ENCODE measurements at regions not wholly inside any gene's neighbourhood (a gene's known extent, or its start where the extent isn't known, plus 50 kb on each side); places are given as distances from the start of the nearest gene placed in this dataset.
"Not testable (repeated sequence)": the region's sequence is repeated elsewhere in the genome, so short reads cannot be mapped to it uniquely, and the experiment has no call there.

DNA sequence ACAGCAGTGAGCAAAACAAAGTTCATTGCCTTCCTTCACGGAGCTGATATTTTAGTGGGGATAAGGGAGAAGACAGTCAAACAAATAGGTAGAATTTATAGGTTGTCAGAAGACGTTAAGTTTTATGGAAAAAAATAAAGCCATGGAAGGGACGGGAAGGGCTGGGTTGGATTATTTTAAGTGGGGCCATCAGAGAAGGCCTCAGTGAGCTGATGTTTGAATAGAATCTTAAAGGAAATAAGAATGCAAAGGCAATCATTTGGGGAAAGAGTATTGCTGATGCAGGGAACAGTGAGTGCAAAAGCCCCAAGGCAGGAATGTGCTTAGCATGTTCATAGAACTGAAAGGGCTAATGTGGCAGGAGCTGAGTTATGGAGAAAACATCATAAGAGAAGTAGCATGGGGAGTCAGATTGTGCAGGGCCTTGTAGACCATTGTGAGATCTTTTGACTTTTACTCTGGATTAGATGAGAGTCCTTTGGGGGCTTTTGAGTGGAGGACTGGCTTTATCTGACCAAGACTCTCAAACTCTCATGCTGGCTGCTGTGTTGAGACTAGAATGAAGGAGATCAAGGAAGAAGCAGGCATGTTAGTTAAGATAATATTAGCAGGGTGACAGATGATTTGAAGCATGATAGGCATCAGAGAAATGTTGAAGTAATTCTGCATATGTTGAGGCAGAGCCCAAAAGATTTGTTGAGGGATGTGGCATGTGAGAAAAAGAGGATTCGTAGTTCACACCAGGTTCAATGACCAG lies 104.5 kb upstream of the TPTE start:
- not testable (repeated sequence) for H3K9me3 Mint-ChIP-seq

DNA sequence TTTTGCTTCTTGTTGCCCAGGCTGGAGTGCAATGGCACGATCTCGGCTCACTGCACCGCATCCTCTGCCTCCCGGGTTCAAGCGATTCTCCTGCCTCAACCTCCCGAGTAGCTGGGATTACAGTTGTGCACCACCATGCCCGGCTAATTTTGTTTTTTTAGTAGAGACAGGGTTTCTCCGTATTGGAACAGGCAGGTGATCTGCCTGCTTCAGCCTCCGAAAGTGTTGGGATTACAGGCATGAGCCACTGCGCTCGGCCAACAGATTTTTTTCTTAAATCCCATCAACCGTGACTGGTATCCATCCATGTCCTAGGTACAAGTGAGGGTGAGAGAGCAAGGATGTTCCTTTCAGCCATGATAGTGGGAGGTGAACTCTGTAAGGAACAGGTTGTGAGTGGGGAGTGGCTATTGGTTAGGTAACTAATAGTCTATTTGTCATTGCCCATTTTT lies 103.8 kb upstream of the TPTE start:
- H3K27ac Mint-ChIP-seq; DNase-seq (ENCODE audit: low spot score); intact Hi-C loops (cut with micrococcal nuclease); H3K9me3 Mint-ChIP-seq; H3K4me1 Mint-ChIP-seq (ENCODE audit: low read depth); H3K27me3 Mint-ChIP-seq (ENCODE audit: insufficient read depth); H3K36me3 Mint-ChIP-seq (ENCODE audit: low read depth); H3K4me3 Mint-ChIP-seq: not testable (repeated sequence)

More for the DNA sequence above, 104.5 kb upstream of the TPTE start:
- intact Hi-C loops (cut with micrococcal nuclease); H3K4me1 Mint-ChIP-seq (ENCODE audit: low read depth); H3K27me3 Mint-ChIP-seq (ENCODE audit: insufficient read depth); H3K4me3 Mint-ChIP-seq; DNase-seq (ENCODE audit: low spot score); H3K27ac Mint-ChIP-seq; H3K36me3 Mint-ChIP-seq (ENCODE audit: low read depth): not testable (repeated sequence)

DNA sequence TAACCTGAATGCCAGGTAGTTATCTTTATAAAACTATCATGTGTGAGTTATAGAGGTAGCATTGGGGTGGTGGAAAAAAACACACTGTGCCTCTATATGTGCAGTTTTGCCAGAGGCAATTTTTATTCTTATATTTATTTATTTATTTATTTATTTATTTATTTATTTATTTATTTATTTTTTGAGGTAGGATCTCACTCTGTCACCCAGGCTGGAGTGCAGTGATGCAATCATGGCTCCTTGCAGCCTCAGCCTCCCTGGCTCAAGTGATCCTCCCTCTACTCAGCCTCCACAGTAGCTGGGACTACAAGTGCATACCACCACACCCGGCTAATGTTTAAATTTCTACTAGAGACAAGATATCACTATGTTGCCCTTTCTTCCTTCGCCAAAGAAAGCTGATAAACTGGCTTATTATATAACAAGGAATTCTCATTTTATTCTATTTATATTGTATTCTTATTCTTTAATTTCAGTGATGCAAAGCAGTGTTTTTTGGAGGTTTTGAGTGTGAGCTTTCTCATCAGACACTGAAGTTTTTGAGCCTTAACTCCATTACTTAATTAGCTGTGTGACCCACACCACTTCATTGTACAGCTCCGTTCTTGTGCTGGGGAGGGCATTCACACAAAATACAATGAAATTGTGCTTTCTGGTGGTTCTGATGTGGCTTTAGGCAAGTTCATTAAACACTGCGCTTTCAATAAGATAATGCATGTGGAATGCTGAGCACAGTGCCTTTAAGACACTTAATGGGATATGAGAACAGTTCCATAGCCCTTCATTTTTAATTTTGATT lies 102.9 kb upstream of the TPTE start:
- H3K27me3 Mint-ChIP-seq (ENCODE audit: insufficient read depth); H3K9me3 Mint-ChIP-seq; H3K4me3 Mint-ChIP-seq; H3K27ac Mint-ChIP-seq; intact Hi-C loops (cut with micrococcal nuclease); DNase-seq (ENCODE audit: low spot score); H3K4me1 Mint-ChIP-seq (ENCODE audit: low read depth); H3K36me3 Mint-ChIP-seq (ENCODE audit: low read depth): not testable (repeated sequence)

- DNase-seq (ENCODE audit: low spot score); H3K27ac Mint-ChIP-seq; H3K9me3 Mint-ChIP-seq; intact Hi-C loops (cut with micrococcal nuclease); H3K4me3 Mint-ChIP-seq; H3K27me3 Mint-ChIP-seq (ENCODE audit: insufficient read depth); H3K4me1 Mint-ChIP-seq (ENCODE audit: low read depth); H3K36me3 Mint-ChIP-seq (ENCODE audit: low read depth): not testable (repeated sequence)
These were observed 100.2 kb upstream of the TPTE start for GRCh38 chr21:10421199-10421598.

DNA sequence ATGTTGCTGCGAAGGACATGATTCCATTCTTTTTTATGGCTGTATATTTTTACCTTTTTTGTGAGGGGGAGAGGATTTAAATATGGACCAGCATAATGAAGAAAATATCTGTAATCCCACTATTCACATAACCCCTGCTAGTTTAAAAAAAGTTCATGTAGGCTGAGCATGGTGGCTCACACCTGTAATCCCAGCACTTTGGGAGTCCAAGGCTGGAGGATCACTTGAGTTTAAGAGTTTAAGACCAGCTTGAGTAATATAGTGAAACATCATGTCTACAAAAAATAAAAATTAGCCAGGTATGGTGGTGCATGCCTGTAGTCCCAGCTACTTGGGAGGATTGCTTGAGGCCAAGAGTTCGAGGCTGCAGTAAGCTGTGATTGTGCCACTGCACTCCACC lies 99.8 kb upstream of the TPTE start:
- H3K9me3 Mint-ChIP-seq; intact Hi-C loops (cut with micrococcal nuclease); H3K4me1 Mint-ChIP-seq (ENCODE audit: low read depth); H3K27ac Mint-ChIP-seq; DNase-seq (ENCODE audit: low spot score); H3K4me3 Mint-ChIP-seq; H3K36me3 Mint-ChIP-seq (ENCODE audit: low read depth); H3K27me3 Mint-ChIP-seq (ENCODE audit: insufficient read depth): not testable (repeated sequence)

DNA sequence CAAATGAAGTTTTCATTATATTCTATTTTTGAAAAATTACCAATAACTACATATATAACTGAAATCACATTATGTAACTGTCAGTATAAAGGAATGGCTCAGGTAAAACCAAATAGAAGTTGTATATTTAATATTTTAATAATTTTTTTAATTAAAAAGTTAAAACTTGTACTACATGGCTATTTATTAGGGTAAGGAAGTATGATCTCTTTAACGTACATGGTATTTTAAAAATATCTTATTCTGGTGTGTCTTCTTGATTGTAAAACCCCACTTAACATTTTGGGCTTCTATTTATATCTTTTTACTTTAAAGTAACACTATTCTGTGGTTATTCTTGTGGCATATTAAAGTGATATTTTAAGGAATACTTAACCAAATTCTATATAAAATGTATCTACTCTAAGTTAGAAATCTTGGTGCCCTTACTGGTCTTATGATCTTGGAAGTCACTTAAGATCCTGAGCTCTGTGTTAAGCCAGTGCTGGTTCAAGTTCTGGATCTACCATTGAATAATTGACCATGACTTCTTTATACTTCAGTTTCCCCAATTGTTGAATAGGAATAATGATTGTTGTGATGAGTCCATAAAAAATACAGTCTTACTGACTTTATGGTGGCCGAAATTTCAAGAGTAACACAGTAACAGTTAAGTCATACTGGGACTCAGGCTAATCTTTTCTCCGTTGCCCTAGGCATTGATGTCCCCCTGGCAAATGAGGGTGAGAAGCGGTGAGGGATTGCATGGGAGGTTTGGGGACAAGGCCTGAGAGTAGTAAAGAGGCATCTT lies 97.1 kb upstream of the TPTE start:
- DNase-seq (ENCODE audit: low spot score); intact Hi-C loops (cut with micrococcal nuclease); H3K9me3 Mint-ChIP-seq; H3K27me3 Mint-ChIP-seq (ENCODE audit: insufficient read depth); H3K4me1 Mint-ChIP-seq (ENCODE audit: low read depth); H3K36me3 Mint-ChIP-seq (ENCODE audit: low read depth); H3K4me3 Mint-ChIP-seq; H3K27ac Mint-ChIP-seq: not testable (repeated sequence)

DNA sequence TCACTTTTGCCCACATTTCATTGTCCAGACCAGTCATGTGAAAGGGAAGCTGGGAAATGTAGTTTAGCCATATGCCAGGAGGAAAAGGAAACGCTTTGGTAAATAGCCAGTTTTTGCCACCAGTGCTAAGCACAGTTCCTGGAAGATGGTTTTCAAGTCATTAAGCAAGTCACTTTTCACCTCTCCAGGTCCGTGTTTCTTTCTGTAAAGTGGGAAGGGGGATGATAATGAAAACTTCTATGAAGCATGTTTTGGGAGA lies 96.6 kb upstream of the TPTE start:
- H3K36me3 Mint-ChIP-seq (ENCODE audit: low read depth); intact Hi-C loops (cut with micrococcal nuclease); H3K4me1 Mint-ChIP-seq (ENCODE audit: low read depth); H3K27ac Mint-ChIP-seq; H3K4me3 Mint-ChIP-seq; H3K9me3 Mint-ChIP-seq; H3K27me3 Mint-ChIP-seq (ENCODE audit: insufficient read depth); DNase-seq (ENCODE audit: low spot score): not testable (repeated sequence)

- no peaks in the 10 kb centered on the region for H3K27me3 Mint-ChIP-seq (ENCODE audit: insufficient read depth)
- no peak overlapping the region for H3K27ac Mint-ChIP-seq
- no peaks in the 10 kb centered on the region for H3K36me3 Mint-ChIP-seq (ENCODE audit: low read depth)
- no peaks in the 10 kb centered on the region for H3K4me1 Mint-ChIP-seq (ENCODE audit: low read depth)
- no peak overlapping the region for H3K4me3 Mint-ChIP-seq
- no peaks in the 10 kb centered on the region for H3K9me3 Mint-ChIP-seq
- DNase-seq (ENCODE audit: low spot score), result no peak
- intact Hi-C loops (cut with micrococcal nuclease), result no loop called here
These were observed 95.5 kb upstream of the TPTE start for GRCh38 chr21:10425856-10426255.

DNA sequence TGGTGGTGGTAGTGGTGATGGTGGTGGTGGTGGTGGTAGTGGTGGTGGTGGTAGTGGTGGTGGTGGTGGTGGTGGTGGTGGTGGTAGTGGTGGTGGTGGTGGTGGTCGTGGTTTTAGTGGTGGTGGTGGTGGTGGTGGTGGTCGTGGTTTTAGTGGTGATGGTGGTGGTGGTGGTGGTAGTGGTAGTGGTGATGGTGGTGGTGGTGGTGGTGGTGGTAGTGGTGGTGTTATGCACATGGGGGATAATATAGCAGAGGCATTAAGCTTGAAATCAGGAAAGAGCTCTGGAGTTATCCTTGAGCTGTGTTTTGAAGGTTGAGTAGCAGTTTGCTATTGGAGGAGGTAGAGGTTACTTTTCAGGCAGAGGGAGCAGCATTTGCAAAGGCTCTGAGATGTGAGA lies 94.6 kb upstream of the TPTE start:
- H3K36me3 Mint-ChIP-seq (ENCODE audit: low read depth); H3K27ac Mint-ChIP-seq; H3K27me3 Mint-ChIP-seq (ENCODE audit: insufficient read depth); H3K4me1 Mint-ChIP-seq (ENCODE audit: low read depth); H3K9me3 Mint-ChIP-seq; DNase-seq (ENCODE audit: low spot score); H3K4me3 Mint-ChIP-seq; intact Hi-C loops (cut with micrococcal nuclease): not testable (repeated sequence)

GRCh38 chr21:10427277-10427676 lies 94.1 kb upstream of the TPTE start:
- H3K9me3 Mint-ChIP-seq; H3K27ac Mint-ChIP-seq; H3K27me3 Mint-ChIP-seq (ENCODE audit: insufficient read depth); H3K4me3 Mint-ChIP-seq; DNase-seq (ENCODE audit: low spot score); H3K4me1 Mint-ChIP-seq (ENCODE audit: low read depth); H3K36me3 Mint-ChIP-seq (ENCODE audit: low read depth); intact Hi-C loops (cut with micrococcal nuclease): not testable (repeated sequence)

GRCh38 chr21:10428981-10429534 lies 92.3 kb upstream of the TPTE start:
- H3K27ac Mint-ChIP-seq; H3K4me3 Mint-ChIP-seq; H3K36me3 Mint-ChIP-seq (ENCODE audit: low read depth); DNase-seq (ENCODE audit: low spot score); H3K4me1 Mint-ChIP-seq (ENCODE audit: low read depth); H3K9me3 Mint-ChIP-seq; intact Hi-C loops (cut with micrococcal nuclease); H3K27me3 Mint-ChIP-seq (ENCODE audit: insufficient read depth): not testable (repeated sequence)

DNA sequence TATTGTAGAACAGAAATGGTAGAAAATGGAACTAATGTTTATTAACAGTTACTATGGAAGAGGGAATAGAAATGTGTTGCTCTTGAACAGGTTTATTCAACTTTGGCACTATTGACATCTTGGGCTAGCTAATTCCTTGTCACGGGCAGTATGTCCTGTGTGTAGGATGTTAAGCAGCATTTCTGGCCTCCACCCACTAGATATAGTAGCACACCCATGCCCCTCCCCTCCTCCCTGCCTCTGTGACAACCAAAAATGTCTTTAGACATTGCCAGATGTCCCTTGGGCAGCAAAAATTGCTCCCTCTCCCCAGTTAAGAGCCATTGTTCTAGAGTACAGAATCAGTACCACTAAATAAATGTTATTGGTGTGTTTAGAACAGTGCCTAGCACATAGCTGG lies 91.4 kb upstream of the TPTE start:
- DNase-seq (ENCODE audit: low spot score), result no peak
- H3K36me3 Mint-ChIP-seq (ENCODE audit: low read depth), result no peaks in the 10 kb centered on the region
- intact Hi-C loops (cut with micrococcal nuclease), result no loop called here
- H3K9me3 Mint-ChIP-seq, result peaks cover 4% of the 10 kb centered on the region
- no peak overlapping the region for H3K4me3 Mint-ChIP-seq
- H3K27ac Mint-ChIP-seq, result no peak overlapping the region
- H3K27me3 Mint-ChIP-seq (ENCODE audit: insufficient read depth), result no peaks in the 10 kb centered on the region
- H3K4me1 Mint-ChIP-seq (ENCODE audit: low read depth), result no peaks in the 10 kb centered on the region

DNA sequence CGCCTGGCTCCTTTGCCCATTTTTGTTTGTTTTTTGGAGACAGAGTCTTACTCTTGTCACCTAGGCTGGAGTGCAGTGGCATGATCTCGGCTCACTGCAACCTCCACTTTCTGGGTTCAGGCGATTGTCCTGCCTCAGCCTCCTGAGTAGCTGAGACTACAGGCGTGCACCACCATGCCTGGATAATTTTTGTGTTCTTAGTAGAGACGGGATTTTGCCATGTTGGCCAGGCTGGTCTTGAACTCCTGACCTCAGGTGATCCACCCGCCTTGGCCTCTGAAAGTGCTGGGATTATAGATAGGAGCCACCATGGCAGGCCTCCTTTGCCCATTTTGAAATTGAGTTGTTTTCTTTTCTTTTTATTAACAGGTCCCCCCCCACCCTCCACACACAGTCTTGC lies 89.4 kb upstream of the TPTE start:
- DNase-seq (ENCODE audit: low spot score); intact Hi-C loops (cut with micrococcal nuclease); H3K9me3 Mint-ChIP-seq; H3K36me3 Mint-ChIP-seq (ENCODE audit: low read depth); H3K4me1 Mint-ChIP-seq (ENCODE audit: low read depth); H3K4me3 Mint-ChIP-seq; H3K27ac Mint-ChIP-seq; H3K27me3 Mint-ChIP-seq (ENCODE audit: insufficient read depth): not testable (repeated sequence)
